HEK293 (cell line): ENCODE measurements at regions not wholly inside any gene's neighbourhood (a gene's known extent, or its start where the extent isn't known, plus 50 kb on each side); places are given as distances from the start of the nearest gene placed in this dataset.

ENCODE experiments used
- CTCF ChIA-PET: fragments of 350-600 bp; formaldehyde crosslinking; extraction: SDS; loops from one replicate; lab custom pipeline; 2021; ENCODE audit warnings: antibody characterized with exemption; lab: Yijun Ruan, JAX
- POLR2A ChIA-PET: fragments of 300-600 bp; formaldehyde crosslinking; extraction: SDS; loops from one replicate; lab custom pipeline; 2020; ENCODE audit warnings: antibody characterized with exemption, inconsistent platforms; lab: Yijun Ruan, JAX
- H3K27ac ChIP-seq: fragments of 200-500 bp; sonication (Bioruptor generic); 2 replicates; pipeline ENCODE4 v1.5.1; 2014; ENCODE audit warnings: low read depth, low read length, control low read depth, inconsistent platforms; ENCODE audit errors: extremely low read depth
- H3K36me3 ChIP-seq, 2 experiments: fragments of 200-500 bp in 1 of 2; sonication (Bioruptor generic) in 1 of 2; 1 replicate in 1 of 2; 2 replicates in 1 of 2; pipeline ENCODE4 v1.5.1; 2014 to 2017; ENCODE audit warnings: inconsistent platforms in 2 of 2, low read length in 2 of 2; ENCODE audit not compliant: control insufficient read depth in 2 of 2, insufficient read depth in 1 of 2
- H3K4me1 ChIP-seq: fragments of 200-500 bp; sonication (Bioruptor generic); 2 replicates; pipeline ENCODE4 v1.5.1; 2014; ENCODE audit warnings: mild to moderate bottlenecking, low read length, inconsistent platforms; ENCODE audit not compliant: control insufficient read depth, insufficient read depth
- H3K4me3 ChIP-seq: 2 replicates; pipeline ENCODE4 v1.5.1; 2011; ENCODE audit warnings: low read depth, mild to moderate bottlenecking, control low read depth, low read length, moderate library complexity
- H3K9me3 ChIP-seq: fragments of 200-500 bp; sonication (Bioruptor generic); 2 replicates; pipeline ENCODE4 v1.5.1; 2014; ENCODE audit warnings: low read depth, low read length, inconsistent platforms; ENCODE audit not compliant: control insufficient read depth, insufficient read depth
- CTCF ChIP-seq: fragments of 450-650 bp; formaldehyde crosslinking; IDR thresholded peaks from 2 replicates; pipeline ENCODE4 v1.5.1; 2016; ENCODE audit warnings: missing biosample characterization, missing genetic modification characterization
- EGR2 ChIP-seq: fragments of 450-650 bp; formaldehyde crosslinking; IDR thresholded peaks from 2 replicates; pipeline ENCODE4 v1.5.1; 2016; ENCODE audit warnings: low read depth, missing biosample characterization, missing genetic modification characterization
- FEZF1 ChIP-seq: fragments of 450-650 bp; formaldehyde crosslinking; IDR thresholded peaks from 2 replicates; pipeline ENCODE4 v1.5.1; 2016; ENCODE audit warnings: missing biosample characterization, missing genetic modification characterization
- HOXA7 ChIP-seq: sonication (generic); formaldehyde crosslinking; IDR thresholded peaks from 2 replicates; pipeline ENCODE4 v1.8.1; 2022; ENCODE audit warnings: missing genetic modification reagents, borderline replicate concordance
- KLF1 ChIP-seq: fragments of 450-650 bp; formaldehyde crosslinking; IDR thresholded peaks from 2 replicates; pipeline ENCODE4 v1.5.1; 2016; ENCODE audit warnings: missing biosample characterization, missing genetic modification characterization
- MYNN ChIP-seq: fragments of 450-650 bp; formaldehyde crosslinking; IDR thresholded peaks from 2 replicates; pipeline ENCODE4 v1.5.1; 2016; ENCODE audit warnings: missing biosample characterization, missing genetic modification characterization, borderline replicate concordance
- OSR2 ChIP-seq: fragments of 450-650 bp; formaldehyde crosslinking; IDR thresholded peaks from 2 replicates; pipeline ENCODE4 v1.5.1; 2016; ENCODE audit warnings: missing biosample characterization, missing genetic modification characterization
- REST ChIP-seq: fragments of 450-650 bp; formaldehyde crosslinking; IDR thresholded peaks from 2 replicates; pipeline ENCODE4 v1.5.1; 2016; ENCODE audit warnings: missing biosample characterization, missing genetic modification characterization
- SP3 ChIP-seq: fragments of 450-650 bp; formaldehyde crosslinking; IDR thresholded peaks from 2 replicates; pipeline ENCODE4 v1.5.1; 2016; ENCODE audit warnings: missing biosample characterization, missing genetic modification characterization
- ZBTB20 ChIP-seq: fragments of 450-650 bp; formaldehyde crosslinking; IDR thresholded peaks from 2 replicates; pipeline ENCODE4 v1.5.1; 2016; ENCODE audit warnings: missing biosample characterization, missing genetic modification characterization
- ZEB2 ChIP-seq: fragments of 450-650 bp; formaldehyde crosslinking; IDR thresholded peaks from 2 replicates; pipeline ENCODE4 v1.5.1; 2016; ENCODE audit warnings: missing biosample characterization, missing genetic modification characterization
- ZFP37 ChIP-seq: fragments of 450-650 bp; formaldehyde crosslinking; IDR thresholded peaks from 2 replicates; pipeline ENCODE4 v1.5.1; 2016; ENCODE audit warnings: missing biosample characterization, missing genetic modification characterization
- ZFP69B ChIP-seq: fragments of 450-650 bp; formaldehyde crosslinking; IDR thresholded peaks from 2 replicates; pipeline ENCODE4 v1.5.1; 2016; ENCODE audit warnings: missing biosample characterization, missing genetic modification characterization
- ZNF16 ChIP-seq: fragments of 450-650 bp; formaldehyde crosslinking; IDR thresholded peaks from 2 replicates; pipeline ENCODE4 v1.5.1; 2016; ENCODE audit warnings: low read depth, missing biosample characterization, missing genetic modification characterization
- ZNF184 ChIP-seq: fragments of 450-650 bp; IDR thresholded peaks from 2 replicates; pipeline ENCODE4 v1.5.1; 2018; ENCODE audit warnings: missing biosample characterization, mild to moderate bottlenecking, missing genetic modification characterization
- ZNF274 ChIP-seq, 2 experiments: fragments of 200-500 bp in 1 of 2; fragments of 450-650 bp in 1 of 2; sonication (Bioruptor generic) in 1 of 2; formaldehyde crosslinking in 1 of 2; IDR thresholded peaks; 2 replicates each; pipeline versions ENCODE4 v1.5.1 to v1.6.1; 2014 to 2016; ENCODE audit warnings: borderline replicate concordance in 1 of 2, inconsistent platforms in 1 of 2, low read length in 1 of 2, missing biosample characterization in 1 of 2, missing genetic modification characterization in 1 of 2
- ZNF335 ChIP-seq: fragments of 450-650 bp; formaldehyde crosslinking; conservative IDR thresholded peaks from 2 replicates; pipeline ENCODE4 v1.5.1; 2016; ENCODE audit warnings: missing biosample characterization, missing genetic modification characterization
- ZNF341 ChIP-seq: fragments of 450-650 bp; formaldehyde crosslinking; IDR thresholded peaks from 2 replicates; pipeline ENCODE4; 2016; ENCODE audit warnings: low read depth, missing biosample characterization, missing genetic modification characterization
- ZNF354C ChIP-seq: fragments of 450-650 bp; formaldehyde crosslinking; IDR thresholded peaks from 2 replicates; pipeline ENCODE4 v1.5.1; 2016; ENCODE audit warnings: missing biosample characterization, missing genetic modification characterization, low read depth, borderline replicate concordance
- ZNF585B ChIP-seq: fragments of 450-650 bp; formaldehyde crosslinking; IDR thresholded peaks from 2 replicates; pipeline ENCODE4 v1.5.1; 2016; ENCODE audit warnings: missing biosample characterization, missing genetic modification characterization
- ZNF621 ChIP-seq: fragments of 450-650 bp; formaldehyde crosslinking; IDR thresholded peaks from 2 replicates; pipeline ENCODE4 v1.5.1; 2017; ENCODE audit warnings: missing biosample characterization, missing genetic modification characterization
- ZNF677 ChIP-seq: fragments of 450-650 bp; IDR thresholded peaks from 2 replicates; pipeline ENCODE4 v1.5.0; 2018; ENCODE audit warnings: missing biosample characterization, mild to moderate bottlenecking, missing genetic modification characterization, moderate library complexity
- ZSCAN30 ChIP-seq: fragments of 450-650 bp; IDR thresholded peaks from 2 replicates; pipeline ENCODE4 v1.5.1; 2018; ENCODE audit warnings: missing biosample characterization, mild to moderate bottlenecking, missing genetic modification characterization, moderate library complexity
- TF ChIP-seq, protein P1 (sequence below): fragments of 450-650 bp; formaldehyde crosslinking; IDR thresholded peaks from 2 replicates; pipeline ENCODE4 v1.5.1; 2016; ENCODE audit warnings: missing biosample characterization, missing genetic modification characterization
- TF ChIP-seq, protein P2 (sequence below): fragments of 450-650 bp; formaldehyde crosslinking; IDR thresholded peaks from 2 replicates; pipeline ENCODE4 v1.5.1; 2016; ENCODE audit warnings: missing biosample characterization, missing genetic modification characterization
- TF ChIP-seq, protein P3 (sequence below): fragments of 450-650 bp; formaldehyde crosslinking; IDR thresholded peaks from 2 replicates; pipeline ENCODE4 v1.5.1; 2017; ENCODE audit warnings: missing biosample characterization, missing genetic modification characterization
- TF ChIP-seq, protein P4 (sequence below): fragments of 450-650 bp; IDR thresholded peaks from 2 replicates; pipeline ENCODE4 v1.5.1; 2018; ENCODE audit warnings: missing biosample characterization, missing genetic modification characterization

GRCh38 chr13:111632906-111633305 lies 312.5 kb downstream of the TEX29 start (continued):
- TF ChIP-seq, protein P1, sequence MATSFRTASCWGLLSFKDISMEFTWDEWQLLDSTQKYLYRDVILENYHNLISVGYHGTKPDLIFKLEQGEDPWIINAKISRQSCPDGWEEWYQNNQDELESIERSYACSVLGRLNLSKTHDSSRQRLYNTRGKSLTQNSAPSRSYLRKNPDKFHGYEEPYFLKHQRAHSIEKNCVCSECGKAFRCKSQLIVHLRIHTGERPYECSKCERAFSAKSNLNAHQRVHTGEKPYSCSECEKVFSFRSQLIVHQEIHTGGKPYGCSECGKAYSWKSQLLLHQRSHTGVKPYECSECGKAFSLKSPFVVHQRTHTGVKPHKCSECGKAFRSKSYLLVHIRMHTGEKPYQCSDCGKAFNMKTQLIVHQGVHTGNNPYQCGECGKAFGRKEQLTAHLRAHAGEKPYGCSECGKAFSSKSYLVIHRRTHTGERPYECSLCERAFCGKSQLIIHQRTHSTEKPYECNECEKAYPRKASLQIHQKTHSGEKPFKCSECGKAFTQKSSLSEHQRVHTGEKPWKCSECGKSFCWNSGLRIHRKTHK (tag by site-specific recombination), result no peak
- peak; percentile 97 for TF ChIP-seq FEZF1
- TF ChIP-seq ZSCAN30, result peak; percentile 27; the same call in 1 of the 2 replicates
- TF ChIP-seq KLF1 (tag by site-specific recombination), result peak; percentile 59
- TF ChIP-seq, protein P2, sequence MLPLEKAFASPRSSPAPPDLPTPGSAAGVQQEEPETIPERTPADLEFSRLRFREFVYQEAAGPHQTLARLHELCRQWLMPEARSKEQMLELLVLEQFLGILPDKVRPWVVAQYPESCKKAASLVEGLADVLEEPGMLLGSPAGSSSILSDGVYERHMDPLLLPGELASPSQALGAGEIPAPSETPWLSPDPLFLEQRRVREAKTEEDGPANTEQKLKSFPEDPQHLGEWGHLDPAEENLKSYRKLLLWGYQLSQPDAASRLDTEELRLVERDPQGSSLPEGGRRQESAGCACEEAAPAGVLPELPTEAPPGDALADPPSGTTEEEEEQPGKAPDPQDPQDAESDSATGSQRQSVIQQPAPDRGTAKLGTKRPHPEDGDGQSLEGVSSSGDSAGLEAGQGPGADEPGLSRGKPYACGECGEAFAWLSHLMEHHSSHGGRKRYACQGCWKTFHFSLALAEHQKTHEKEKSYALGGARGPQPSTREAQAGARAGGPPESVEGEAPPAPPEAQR (tag by site-specific recombination), result no peak
- peak; percentile 45; the same call in 1 of the 2 replicates for TF ChIP-seq OSR2 (tag by site-specific recombination)
- TF ChIP-seq ZNF621, result no peak
- TF ChIP-seq, protein P3, sequence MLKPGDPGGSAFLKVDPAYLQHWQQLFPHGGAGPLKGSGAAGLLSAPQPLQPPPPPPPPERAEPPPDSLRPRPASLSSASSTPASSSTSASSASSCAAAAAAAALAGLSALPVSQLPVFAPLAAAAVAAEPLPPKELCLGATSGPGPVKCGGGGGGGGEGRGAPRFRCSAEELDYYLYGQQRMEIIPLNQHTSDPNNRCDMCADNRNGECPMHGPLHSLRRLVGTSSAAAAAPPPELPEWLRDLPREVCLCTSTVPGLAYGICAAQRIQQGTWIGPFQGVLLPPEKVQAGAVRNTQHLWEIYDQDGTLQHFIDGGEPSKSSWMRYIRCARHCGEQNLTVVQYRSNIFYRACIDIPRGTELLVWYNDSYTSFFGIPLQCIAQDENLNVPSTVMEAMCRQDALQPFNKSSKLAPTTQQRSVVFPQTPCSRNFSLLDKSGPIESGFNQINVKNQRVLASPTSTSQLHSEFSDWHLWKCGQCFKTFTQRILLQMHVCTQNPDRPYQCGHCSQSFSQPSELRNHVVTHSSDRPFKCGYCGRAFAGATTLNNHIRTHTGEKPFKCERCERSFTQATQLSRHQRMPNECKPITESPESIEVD, result no peak
- TF ChIP-seq ZEB2 (tag by site-specific recombination), result no peak
- no peak for TF ChIP-seq ZNF184 (tag by site-specific recombination)
- TF ChIP-seq, protein P4, sequence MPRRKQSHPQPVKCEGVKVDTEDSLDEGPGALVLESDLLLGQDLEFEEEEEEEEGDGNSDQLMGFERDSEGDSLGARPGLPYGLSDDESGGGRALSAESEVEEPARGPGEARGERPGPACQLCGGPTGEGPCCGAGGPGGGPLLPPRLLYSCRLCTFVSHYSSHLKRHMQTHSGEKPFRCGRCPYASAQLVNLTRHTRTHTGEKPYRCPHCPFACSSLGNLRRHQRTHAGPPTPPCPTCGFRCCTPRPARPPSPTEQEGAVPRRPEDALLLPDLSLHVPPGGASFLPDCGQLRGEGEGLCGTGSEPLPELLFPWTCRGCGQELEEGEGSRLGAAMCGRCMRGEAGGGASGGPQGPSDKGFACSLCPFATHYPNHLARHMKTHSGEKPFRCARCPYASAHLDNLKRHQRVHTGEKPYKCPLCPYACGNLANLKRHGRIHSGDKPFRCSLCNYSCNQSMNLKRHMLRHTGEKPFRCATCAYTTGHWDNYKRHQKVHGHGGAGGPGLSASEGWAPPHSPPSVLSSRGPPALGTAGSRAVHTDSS (tag by site-specific recombination), result no peak
- peak; percentile 74 for TF ChIP-seq ZNF341 (tag by site-specific recombination)
- TF ChIP-seq ZNF677 (tag by site-specific recombination), result no peak
- no peak for TF ChIP-seq ZNF16 (tag by site-specific recombination)
- TF ChIP-seq MYNN (tag by site-specific recombination), result peak; percentile 71; the same call in 1 of the 2 replicates
- no peak for TF ChIP-seq EGR2
- TF ChIP-seq CTCF, result no peak
- TF ChIP-seq ZBTB20 (tag by site-specific recombination), result no peak

DNA sequence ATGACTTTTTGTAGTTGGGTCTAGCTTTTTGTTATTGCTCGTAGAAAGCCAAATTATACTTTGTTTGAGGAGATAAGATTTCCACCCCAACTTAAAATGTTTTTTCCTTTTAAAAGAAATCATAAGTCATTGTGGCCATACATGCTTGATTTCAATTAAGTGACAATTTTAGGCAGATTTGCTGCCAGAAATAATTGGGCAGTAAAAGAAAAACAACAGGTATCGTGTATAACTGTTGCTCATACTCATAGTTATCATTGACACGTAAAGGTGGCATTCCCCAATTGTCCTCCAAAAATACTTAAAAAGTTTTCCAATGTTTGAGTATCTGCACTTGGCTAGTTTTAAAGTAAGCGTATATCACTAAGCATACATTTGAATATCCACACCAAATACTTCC lies 313.0 kb downstream of the TEX29 start:
- Histone ChIP-seq H3K4me1 (no peaks in the 10 kb centered on the region), H3K9me3 (no peaks in the 10 kb centered on the region), H3K27ac (no peak overlapping the region), H3K4me3 (no peak overlapping the region), H3K36me3 (no peaks in the 10 kb centered on the region)
- POLR2A ChIA-PET, result no interaction called here
- CTCF ChIA-PET, result no interaction called here
- TF ChIP-seq REST (tag by site-specific recombination) (no peak), ZNF335 (tag by site-specific recombination) (no peak), ZFP69B (tag by site-specific recombination) (no peak), ZNF354C (tag by site-specific recombination) (no peak), ZNF184 (tag by site-specific recombination) (no peak), EGR2 (no peak), ZFP37 (tag by site-specific recombination) (no peak), ZNF274 (IDR thresholded peaks at IDR 0.05; ENCODE audit: low read length) (no peak), ZNF274 (tag by site-specific recombination; IDR thresholded peaks at IDR 0.05; ENCODE audit: borderline replicate concordance) (no peak), HOXA7 (CRISPR knock-in tag) (no peak), SP3 (tag by site-specific recombination) (no peak), ZNF585B (tag by site-specific recombination) (no peak)
